Spleen (tissue), 11 donors: ENCODE measurements at regions not wholly inside any gene's neighbourhood (a gene's known extent, or its start where the extent isn't known, plus 50 kb on each side); places are given as distances from the start of the nearest gene placed in this dataset.

Source experiments
- DNase-seq: peaks from one replicate; pipeline ENCODE4 v3.0.0-alpha.2; 2020
- H3K27ac ChIP-seq, 8 donors: fragments of 200-600 bp; sonication (generic) in 7 of 8; 1 replicate in 4 of 8; 2 replicates in 4 of 8; pipeline versions ENCODE4 v1.5.0 to v1.8.0; 2016 to 2021; ENCODE audit warnings: inconsistent platforms in 4 of 8, mild to moderate bottlenecking in 4 of 8, moderate library complexity in 1 of 8
- H3K27me3 ChIP-seq, 7 donors: fragments of 200-600 bp; sonication (generic) in 6 of 7; replicated peaks in 1 of 7; 1 replicate in 4 of 7; 2 replicates in 3 of 7; pipeline versions ENCODE4 v1.5.0 to v1.8.0; 2016 to 2021; ENCODE audit warnings: inconsistent platforms in 3 of 7, mild to moderate bottlenecking in 1 of 7
- H3K36me3 ChIP-seq, 6 donors: fragments of 200-600 bp; sonication (generic) in 5 of 6; 1 replicate in 4 of 6; 2 replicates in 2 of 6; pipeline versions ENCODE4 v1.5.0 to v1.8.0; 2016 to 2021; ENCODE audit warnings: inconsistent platforms in 2 of 6
- H3K4me1 ChIP-seq, 6 donors: fragments of 200-600 bp; sonication (generic) in 5 of 6; 1 replicate in 3 of 6; 2 replicates in 3 of 6; pipeline versions ENCODE4 v1.5.0 to v1.8.0; 2016 to 2021; ENCODE audit warnings: inconsistent platforms in 3 of 6
- H3K4me3 ChIP-seq, 8 donors: fragments of 200-600 bp; sonication (generic) in 7 of 8; 1 replicate in 4 of 8; 2 replicates in 4 of 8; pipeline versions ENCODE4 v1.5.0 to v1.8.0; 2016 to 2021; ENCODE audit warnings: inconsistent platforms in 4 of 8, mild to moderate bottlenecking in 4 of 8, moderate library complexity in 2 of 8
- H3K9me3 ChIP-seq, 8 donors: fragments of 200-600 bp; sonication (generic) in 7 of 8; 1 replicate in 4 of 8; 2 replicates in 4 of 8; pipeline versions ENCODE4 v1.5.0 to v1.8.0; 2016 to 2021; ENCODE audit warnings: inconsistent platforms in 4 of 8
- POLR2A ChIP-seq, 3 donors: fragments of 450-650 bp; IDR thresholded peaks; one replicate each; pipeline ENCODE4 v1.5.1; 2017; ENCODE audit warnings: antibody characterized with exemption in 3 of 3, mild to moderate bottlenecking in 1 of 3
- POLR2AphosphoS5 ChIP-seq, 3 donors: sonication (generic); formaldehyde crosslinking; IDR thresholded peaks; one replicate each; pipeline ENCODE4 v1.5.1; 2017; ENCODE audit warnings: antibody characterized with exemption in 3 of 3
- WGBS, 5 donors: extraction: QIAGEN DNeasy Blood & Tissue Kit in 3 of 5; methylation state at CpG; one replicate each; pipeline versions ENCODE4 v1.1.5 to v1.1.7; 2013 to 2018; 5-methylcytosine and 5-hydroxymethylcytosine counted together
- intact Hi-C: fragments of 100-400 bp; cut with DNase I; formaldehyde crosslinking; loops from one replicate; pipeline ENCODE4 v1.15.0; 2023; ENCODE audit warnings: low total_unique reads
- TF ChIP-seq, protein P1 (sequence below), 11 experiments: fragments of 200-600 bp in 7 of 11; fragments of 450-650 bp in 4 of 11; sonication (generic) in 4 of 11; IDR thresholded peaks in 8 of 11; conservative IDR thresholded peaks in 3 of 11; 1 replicate in 7 of 11; 2 replicates in 4 of 11; pipeline versions ENCODE4 v1.4.0 to v1.8.0; 2016 to 2021; ENCODE audit warnings: antibody characterized with exemption in 11 of 11, inconsistent platforms in 4 of 11, mild to moderate bottlenecking in 1 of 11
- donor health status: healthy with polysubstance abuse.
- donor health status: DM: no; HTN: no; CAD: no; lungs with moderate emphysema.
- donor health status: DM: no; HTN: no; CAD: no.
- donor health status: Bipolar disorder and iron deficiency.
- donor health status: healthy.
- donor health status: DM: no; HTN: no; CAD: no.
- donor health status: DM: yes; HTN: yes; CAD: no.

DNA sequence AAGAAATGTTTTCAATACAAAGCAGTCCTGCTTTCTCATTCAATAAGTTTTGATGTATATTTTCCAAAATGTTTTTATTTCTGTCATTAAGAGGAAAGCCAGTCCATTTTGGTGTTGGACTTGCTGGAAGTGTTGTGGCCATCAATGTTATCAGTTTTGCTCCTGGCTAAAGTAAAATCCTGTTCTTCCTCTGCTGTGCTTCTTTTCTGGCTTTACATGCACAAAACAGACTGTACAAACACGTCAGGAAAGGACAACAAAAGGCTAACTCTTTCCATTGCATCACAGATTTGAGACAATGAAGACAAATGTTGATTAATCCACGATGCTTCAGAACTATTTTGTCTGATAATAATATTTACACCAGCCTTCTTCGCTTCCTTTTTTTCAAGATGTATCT, 735.4 kb downstream of the LTN1 start:
- H3K36me3 ChIP-seq = no peaks in the 10 kb centered on the region
- no peak overlapping the region for H3K4me3 ChIP-seq
- TF ChIP-seq, protein P1, sequence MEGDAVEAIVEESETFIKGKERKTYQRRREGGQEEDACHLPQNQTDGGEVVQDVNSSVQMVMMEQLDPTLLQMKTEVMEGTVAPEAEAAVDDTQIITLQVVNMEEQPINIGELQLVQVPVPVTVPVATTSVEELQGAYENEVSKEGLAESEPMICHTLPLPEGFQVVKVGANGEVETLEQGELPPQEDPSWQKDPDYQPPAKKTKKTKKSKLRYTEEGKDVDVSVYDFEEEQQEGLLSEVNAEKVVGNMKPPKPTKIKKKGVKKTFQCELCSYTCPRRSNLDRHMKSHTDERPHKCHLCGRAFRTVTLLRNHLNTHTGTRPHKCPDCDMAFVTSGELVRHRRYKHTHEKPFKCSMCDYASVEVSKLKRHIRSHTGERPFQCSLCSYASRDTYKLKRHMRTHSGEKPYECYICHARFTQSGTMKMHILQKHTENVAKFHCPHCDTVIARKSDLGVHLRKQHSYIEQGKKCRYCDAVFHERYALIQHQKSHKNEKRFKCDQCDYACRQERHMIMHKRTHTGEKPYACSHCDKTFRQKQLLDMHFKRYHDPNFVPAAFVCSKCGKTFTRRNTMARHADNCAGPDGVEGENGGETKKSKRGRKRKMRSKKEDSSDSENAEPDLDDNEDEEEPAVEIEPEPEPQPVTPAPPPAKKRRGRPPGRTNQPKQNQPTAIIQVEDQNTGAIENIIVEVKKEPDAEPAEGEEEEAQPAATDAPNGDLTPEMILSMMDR (IDR thresholded peaks at IDR 0.05 in 8 of 11, conservative IDR thresholded peaks at IDR 0.05 in 3 of 11) = no peak
- TF ChIP-seq POLR2AphosphoS5 (IDR thresholded peaks at IDR 0.05) = no peak
- no peak for TF ChIP-seq POLR2A (IDR thresholded peaks at IDR 0.05)
- no peak overlapping the region for H3K27ac ChIP-seq
- intact Hi-C loops = no loop called here
- H3K4me1 ChIP-seq = no peaks in the 10 kb centered on the region
- DNase-seq = no peak
- no peaks in the 10 kb centered on the region for H3K9me3 ChIP-seq
- 51 to 69% (median 62%) methylated on average over 3 of the region's 3 CpGs for WGBS, 5 donors
- no peaks in the 10 kb centered on the region for H3K27me3 ChIP-seq

DNA sequence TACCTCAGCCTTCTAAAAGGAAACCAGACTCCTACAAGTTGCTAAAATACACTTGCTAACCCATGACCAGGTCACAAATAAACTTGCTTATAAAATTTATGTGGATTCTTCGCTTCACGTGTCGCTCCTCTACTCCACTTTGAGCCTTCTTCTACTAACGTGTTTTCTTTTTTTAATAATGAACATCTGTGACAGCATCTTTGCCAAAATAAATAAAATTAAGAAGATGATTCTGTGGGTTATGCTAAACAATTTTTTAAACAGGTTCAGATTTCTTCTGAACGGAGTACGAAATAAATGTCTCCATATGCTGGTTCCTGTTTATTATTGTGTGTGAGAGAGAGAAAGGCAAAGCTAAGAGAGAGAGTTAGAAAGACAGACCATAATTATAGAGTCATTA, 735.8 kb downstream of the LTN1 start:
- Histone ChIP-seq H3K27ac (no peak overlapping the region), H3K36me3 (no peaks in the 10 kb centered on the region), H3K9me3 (no peaks in the 10 kb centered on the region), H3K27me3 (no peaks in the 10 kb centered on the region), H3K4me3 (no peak overlapping the region), H3K4me1 (no peaks in the 10 kb centered on the region)
- 87 to 94% (median 91%) methylated on average over 6 of the region's 6 CpGs for WGBS, 5 donors
- TF ChIP-seq POLR2A (IDR thresholded peaks at IDR 0.05) (no peak), POLR2AphosphoS5 (IDR thresholded peaks at IDR 0.05) (no peak)
- TF ChIP-seq, protein P1 (IDR thresholded peaks at IDR 0.05 in 8 of 11, conservative IDR thresholded peaks at IDR 0.05 in 3 of 11) = no peak
- no peak for DNase-seq
- intact Hi-C loops = no loop called here

DNA sequence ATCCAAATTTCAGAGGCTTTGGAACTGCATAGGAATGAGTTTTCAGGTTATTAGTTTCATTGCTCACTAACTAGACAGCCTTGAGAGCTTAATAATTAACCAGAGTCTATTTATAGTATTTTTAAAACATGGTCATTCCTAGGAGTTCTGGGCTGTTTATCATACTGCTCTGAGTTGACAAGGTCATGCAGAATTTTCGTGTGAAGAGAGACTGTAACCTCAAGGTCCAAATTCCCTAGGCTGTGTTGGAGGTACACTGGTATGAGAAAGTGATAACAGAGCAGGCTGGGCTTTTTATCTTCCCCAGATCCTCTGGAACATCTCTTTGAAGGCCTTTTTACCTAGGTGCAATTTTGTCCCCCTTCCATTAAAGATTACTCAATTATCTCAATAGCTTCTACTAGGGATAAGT, 736.3 kb downstream of the LTN1 start:
- Histone ChIP-seq H3K27me3 (no peaks in the 10 kb centered on the region), H3K36me3 (no peaks in the 10 kb centered on the region), H3K4me1 (no peaks in the 10 kb centered on the region), H3K9me3 (no peaks in the 10 kb centered on the region), H3K27ac (no peak overlapping the region), H3K4me3 (no peak overlapping the region)
- intact Hi-C loops = no loop called here
- TF ChIP-seq, protein P1 (IDR thresholded peaks at IDR 0.05 in 8 of 11, conservative IDR thresholded peaks at IDR 0.05 in 3 of 11) = no peak
- TF ChIP-seq POLR2AphosphoS5 (IDR thresholded peaks at IDR 0.05) = no peak
- TF ChIP-seq POLR2A (IDR thresholded peaks at IDR 0.05) = no peak
- no peak for DNase-seq
- WGBS, 5 donors = 21 to 63% (median 47%) methylated on average over 1 of the region's 1 CpG

DNA sequence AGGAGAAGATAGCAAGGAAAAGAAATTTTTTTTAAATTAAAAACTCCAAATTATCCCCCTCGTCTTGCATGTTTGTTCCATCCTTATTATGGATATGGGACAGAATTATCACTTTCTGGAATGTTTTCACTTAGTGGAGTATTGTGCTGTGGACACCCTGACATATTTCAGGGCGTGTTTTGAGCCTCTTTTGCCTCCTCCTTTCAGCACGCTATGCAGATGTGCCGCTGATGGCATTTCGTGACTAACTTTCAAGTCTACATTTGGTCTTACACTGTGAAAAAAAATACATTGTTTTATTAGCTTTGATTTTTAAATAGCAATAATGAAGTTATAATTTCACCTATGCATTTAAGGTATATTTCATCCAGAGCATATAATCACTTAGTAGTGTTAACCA, 738.7 kb downstream of the LTN1 start:
- Histone ChIP-seq H3K4me1 (no peaks in the 10 kb centered on the region), H3K9me3 (no peaks in the 10 kb centered on the region), H3K4me3 (no peak overlapping the region), H3K27me3 (no peaks in the 10 kb centered on the region), H3K27ac (no peak overlapping the region), H3K36me3 (no peaks in the 10 kb centered on the region)
- 82 to 91% (median 84%) methylated on average over 5 of the region's 5 CpGs for WGBS, 5 donors
- TF ChIP-seq POLR2AphosphoS5 (IDR thresholded peaks at IDR 0.05) (no peak), POLR2A (IDR thresholded peaks at IDR 0.05) (no peak)
- TF ChIP-seq, protein P1 (IDR thresholded peaks at IDR 0.05 in 8 of 11, conservative IDR thresholded peaks at IDR 0.05 in 3 of 11) = no peak
- intact Hi-C loops = no loop called here
- no peak for DNase-seq
